ENCODE measurements at regions not wholly inside any gene's neighbourhood (a gene's known extent, or its start where the extent isn't known, plus 50 kb on each side); places are given as distances from the start of the nearest gene placed in this dataset.

DNA sequence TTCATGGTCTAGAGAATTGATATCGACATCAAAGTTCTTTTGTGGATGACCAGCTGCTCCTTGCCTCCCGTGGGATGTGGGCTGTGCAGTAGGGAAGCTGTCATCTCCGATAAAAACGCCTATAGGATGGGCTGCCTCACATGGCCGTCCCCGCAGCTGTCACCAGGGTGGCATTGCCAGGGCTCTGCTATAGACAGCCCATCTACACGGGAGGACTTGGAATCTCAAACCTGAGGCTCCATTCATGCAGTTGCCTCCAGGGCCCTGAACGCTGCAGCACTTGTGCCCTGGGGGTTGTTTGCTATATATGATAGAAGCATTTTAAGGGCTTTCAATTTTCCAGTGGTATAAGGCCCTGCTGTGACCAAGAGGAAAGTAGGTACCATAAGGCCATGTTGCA lies 183.1 kb downstream of the MYCN start:
- Mint-ChIP-seq H3K36me3 (ENCODE audit: low read depth) (no peaks in the 10 kb centered on the region), H3K9me3 (peaks cover 1% of the 10 kb centered on the region), H3K27me3 (ENCODE audit: low read depth) (no peaks in the 10 kb centered on the region), H3K27ac (no peak overlapping the region), H3K4me1 (ENCODE audit: low read depth) (no peaks in the 10 kb centered on the region), H3K4me3 (no peak overlapping the region)
- CTCF ChIA-PET: no interaction called here
- DNase-seq: no peak
- intact Hi-C loops (cut with micrococcal nuclease): no loop called here

DNA sequence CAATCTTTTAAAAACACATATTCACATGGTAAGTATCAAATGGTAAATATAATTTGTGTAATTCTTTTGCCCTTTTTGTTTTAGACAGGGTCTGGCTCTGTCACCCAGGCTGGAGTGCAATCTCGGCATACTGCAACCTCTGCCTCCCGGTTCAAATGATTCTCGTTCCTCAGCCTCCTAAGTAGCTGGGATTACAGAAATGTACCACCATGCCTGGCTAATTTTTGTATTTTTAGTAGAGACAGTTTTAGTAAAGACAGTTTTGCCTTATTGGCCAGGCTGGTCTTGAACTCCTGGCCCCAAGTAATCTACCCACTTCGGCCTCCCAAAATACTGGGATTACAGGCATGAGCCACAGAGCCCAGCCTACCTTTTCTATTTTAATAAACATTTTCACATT lies 182.2 kb downstream of the MYCN start:
- Mint-ChIP-seq H3K27ac (no peak overlapping the region), H3K36me3 (ENCODE audit: low read depth) (no peaks in the 10 kb centered on the region), H3K9me3 (peaks cover 1% of the 10 kb centered on the region), H3K4me1 (ENCODE audit: low read depth) (no peaks in the 10 kb centered on the region), H3K27me3 (ENCODE audit: low read depth) (no peaks in the 10 kb centered on the region), H3K4me3 (no peak overlapping the region)
- no peak for DNase-seq
- intact Hi-C loops (cut with micrococcal nuclease): no loop called here
- CTCF ChIA-PET: no interaction called here

DNA sequence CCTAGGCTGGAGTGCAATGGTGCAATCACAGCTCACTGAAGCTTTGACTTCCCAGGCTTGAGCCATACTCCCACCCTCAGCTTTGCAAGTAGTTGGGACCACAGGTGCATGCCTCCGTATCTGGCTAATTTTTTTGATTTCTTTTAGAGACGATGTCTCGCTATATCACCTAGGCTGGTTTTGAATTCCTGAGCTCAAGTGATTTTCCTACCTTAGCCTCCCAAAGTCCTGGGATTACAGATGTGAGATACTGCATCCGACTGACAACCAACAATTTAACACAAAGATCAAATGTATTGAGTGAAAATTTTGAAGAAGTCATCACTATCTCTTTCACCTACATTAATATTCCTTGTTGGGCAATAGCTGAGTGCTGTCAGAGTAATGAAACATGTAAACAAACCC lies 181.6 kb downstream of the MYCN start:
- DNase-seq: no peak
- Mint-ChIP-seq H3K27ac (no peak overlapping the region), H3K4me1 (ENCODE audit: low read depth) (no peaks in the 10 kb centered on the region), H3K36me3 (ENCODE audit: low read depth) (no peaks in the 10 kb centered on the region), H3K9me3 (peaks cover 1% of the 10 kb centered on the region), H3K27me3 (ENCODE audit: low read depth) (no peaks in the 10 kb centered on the region), H3K4me3 (no peak overlapping the region)
- CTCF ChIA-PET: no interaction called here
- intact Hi-C loops (cut with micrococcal nuclease): no loop called here

DNA sequence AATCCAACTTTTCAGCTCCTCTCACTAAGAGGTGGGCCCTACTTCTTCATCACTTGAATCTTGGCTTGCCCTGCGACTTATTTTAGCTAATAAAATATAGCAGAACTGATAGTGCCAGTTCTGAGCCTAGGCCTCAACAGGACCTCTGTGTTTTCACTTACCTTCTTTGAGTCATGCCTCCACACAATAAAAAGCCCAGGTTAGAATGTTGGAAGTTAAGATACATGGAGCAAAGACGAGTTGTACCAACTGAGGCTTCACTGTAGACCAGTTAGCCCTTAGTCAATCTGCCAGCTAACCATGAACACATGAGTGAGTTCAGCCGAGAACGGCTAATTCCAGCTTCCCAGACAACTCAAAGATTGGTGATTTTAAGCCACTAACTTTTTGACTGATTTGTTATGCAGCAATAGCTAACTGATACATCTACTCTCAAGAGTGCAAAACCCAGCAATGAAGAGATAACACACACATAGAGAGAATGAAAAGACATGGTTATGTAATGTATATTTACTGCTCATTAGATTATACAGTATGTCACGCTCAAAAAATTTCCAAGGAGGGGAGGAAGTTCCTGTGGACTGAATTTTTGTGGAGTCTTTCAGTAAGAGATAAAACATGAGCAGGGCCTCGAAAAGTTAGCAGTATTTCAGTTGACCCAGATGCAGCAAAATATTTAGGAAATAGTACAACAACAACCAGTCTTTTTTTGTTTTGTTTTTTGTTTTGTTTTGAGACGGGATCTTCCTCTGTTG lies 181.1 kb downstream of the MYCN start:
- H3K27ac Mint-ChIP-seq: no peak overlapping the region
- H3K4me3 Mint-ChIP-seq: no peak overlapping the region
- H3K4me1 Mint-ChIP-seq (ENCODE audit: low read depth): no peaks in the 10 kb centered on the region
- peaks cover 1% of the 10 kb centered on the region for H3K9me3 Mint-ChIP-seq
- H3K36me3 Mint-ChIP-seq (ENCODE audit: low read depth): no peaks in the 10 kb centered on the region
- intact Hi-C loops (cut with micrococcal nuclease): no loop called here
- no peak for DNase-seq
- no peaks in the 10 kb centered on the region for H3K27me3 Mint-ChIP-seq (ENCODE audit: low read depth)
- CTCF ChIA-PET: no interaction called here

DNA sequence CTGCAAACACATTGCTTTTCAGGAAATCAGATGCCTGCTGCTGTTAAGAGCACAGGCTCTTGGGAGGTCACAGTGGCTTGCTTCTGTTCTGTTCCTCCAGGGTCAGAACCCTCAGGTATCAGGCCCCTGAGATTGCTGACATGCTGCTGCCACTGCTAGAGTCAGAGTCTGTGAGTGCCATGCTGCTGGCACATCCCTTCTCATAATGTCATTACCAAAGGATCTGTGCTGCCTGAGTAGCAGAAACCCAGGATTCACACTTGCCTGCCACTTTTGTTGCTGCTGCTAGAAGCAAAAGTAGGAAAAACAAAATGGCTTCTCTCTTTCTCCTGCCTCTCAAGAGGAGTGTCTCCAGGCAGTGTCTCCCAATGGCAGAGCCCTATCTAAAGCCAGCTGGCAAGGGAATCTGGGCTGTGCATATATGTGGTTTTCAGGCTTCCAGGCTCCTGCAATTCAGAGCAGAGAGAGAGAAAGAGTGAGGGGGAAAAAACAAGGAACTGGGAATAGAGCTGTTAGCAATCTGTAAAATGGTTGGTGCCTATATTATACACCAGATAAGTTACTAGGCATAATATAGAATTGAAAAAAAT lies 180.3 kb downstream of the MYCN start:
- intact Hi-C loops (cut with micrococcal nuclease): no loop called here
- DNase-seq: no peak
- Mint-ChIP-seq H3K4me3 (no peak overlapping the region), H3K36me3 (ENCODE audit: low read depth) (no peaks in the 10 kb centered on the region), H3K27me3 (ENCODE audit: low read depth) (no peaks in the 10 kb centered on the region), H3K9me3 (peaks cover 1% of the 10 kb centered on the region), H3K27ac (no peak overlapping the region), H3K4me1 (ENCODE audit: low read depth) (no peaks in the 10 kb centered on the region)
- CTCF ChIA-PET: interaction anchor here (0.7 kb wide), 1 partner anchor 478 kb away, joined by 3 read pairs; no protein-coding TSS in a partner anchor

DNA sequence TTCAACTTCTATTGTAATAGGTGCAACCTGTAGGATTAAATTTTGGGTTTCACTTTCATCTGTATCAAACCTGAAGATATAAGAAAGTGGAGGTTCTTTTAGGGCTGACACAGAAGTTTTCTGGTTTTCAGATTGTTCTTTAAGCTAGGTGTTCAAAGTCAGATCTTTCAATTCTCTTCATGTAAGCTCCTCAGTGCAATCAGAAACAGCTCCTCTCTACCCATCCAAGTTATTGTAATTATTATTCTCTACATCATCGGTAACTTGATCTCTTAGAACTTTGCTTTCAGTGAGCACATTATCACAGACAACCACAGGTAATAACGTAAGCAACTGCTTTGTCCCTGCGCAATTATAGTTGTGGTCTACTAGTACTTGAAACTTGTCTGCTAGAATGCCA lies 179.4 kb downstream of the MYCN start:
- Mint-ChIP-seq H3K36me3 (ENCODE audit: low read depth) (no peaks in the 10 kb centered on the region), H3K4me1 (ENCODE audit: low read depth) (no peaks in the 10 kb centered on the region), H3K27me3 (ENCODE audit: low read depth) (no peaks in the 10 kb centered on the region), H3K9me3 (peaks cover 1% of the 10 kb centered on the region), H3K27ac (no peak overlapping the region), H3K4me3 (no peak overlapping the region)
- CTCF ChIA-PET: interaction anchor here (0.7 kb wide), 1 partner anchor 477 kb away, joined by 3 read pairs; no protein-coding TSS in a partner anchor
- DNase-seq: no peak
- intact Hi-C loops (cut with micrococcal nuclease): no loop called here

DNA sequence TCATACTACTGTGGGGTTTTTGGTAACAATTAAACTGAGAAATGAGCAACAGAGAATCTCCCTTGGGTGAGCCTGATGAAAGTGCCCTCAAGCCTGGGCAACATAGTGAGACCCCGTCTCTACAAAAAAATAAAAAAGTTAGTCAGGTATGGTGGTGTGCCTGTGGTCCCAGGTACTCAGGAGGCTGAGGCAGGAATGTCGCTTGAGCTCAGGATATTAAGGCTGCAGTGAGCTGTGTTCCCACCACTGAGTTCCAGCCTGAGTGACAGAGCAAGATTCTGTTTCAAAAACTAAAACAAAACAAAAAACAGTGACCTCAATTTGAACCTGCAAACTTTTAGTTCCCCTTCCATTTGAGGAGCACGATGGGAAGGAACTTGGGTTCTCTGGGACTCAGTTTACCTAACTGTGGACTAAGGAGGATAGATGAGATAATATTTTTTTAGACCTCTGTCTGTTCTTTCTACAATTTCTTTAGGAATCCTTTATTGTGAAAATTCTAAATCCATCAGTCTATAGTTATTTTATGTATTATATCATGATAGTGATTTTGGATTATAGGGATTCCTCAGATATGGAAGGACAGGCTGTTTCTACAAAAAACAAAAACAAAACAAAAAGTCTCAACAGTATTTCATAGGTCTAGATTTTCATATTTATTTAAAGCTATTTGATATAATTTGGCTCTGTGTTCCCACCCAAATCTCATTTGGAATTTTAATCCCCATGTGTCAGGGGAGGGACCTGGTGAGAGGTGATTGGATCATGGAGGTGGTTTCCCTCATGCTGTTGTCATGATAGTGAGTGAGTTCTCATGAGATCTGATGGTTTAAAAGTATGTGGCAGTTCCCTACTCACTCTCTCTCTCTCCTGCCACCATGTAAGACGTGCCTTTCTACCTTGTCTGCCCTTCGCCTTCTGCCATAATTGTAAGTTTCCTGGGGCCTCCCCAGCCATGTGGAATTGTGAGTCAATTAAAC lies 178.6 kb downstream of the MYCN start:
- no peak overlapping the region for H3K4me3 Mint-ChIP-seq

DNA sequence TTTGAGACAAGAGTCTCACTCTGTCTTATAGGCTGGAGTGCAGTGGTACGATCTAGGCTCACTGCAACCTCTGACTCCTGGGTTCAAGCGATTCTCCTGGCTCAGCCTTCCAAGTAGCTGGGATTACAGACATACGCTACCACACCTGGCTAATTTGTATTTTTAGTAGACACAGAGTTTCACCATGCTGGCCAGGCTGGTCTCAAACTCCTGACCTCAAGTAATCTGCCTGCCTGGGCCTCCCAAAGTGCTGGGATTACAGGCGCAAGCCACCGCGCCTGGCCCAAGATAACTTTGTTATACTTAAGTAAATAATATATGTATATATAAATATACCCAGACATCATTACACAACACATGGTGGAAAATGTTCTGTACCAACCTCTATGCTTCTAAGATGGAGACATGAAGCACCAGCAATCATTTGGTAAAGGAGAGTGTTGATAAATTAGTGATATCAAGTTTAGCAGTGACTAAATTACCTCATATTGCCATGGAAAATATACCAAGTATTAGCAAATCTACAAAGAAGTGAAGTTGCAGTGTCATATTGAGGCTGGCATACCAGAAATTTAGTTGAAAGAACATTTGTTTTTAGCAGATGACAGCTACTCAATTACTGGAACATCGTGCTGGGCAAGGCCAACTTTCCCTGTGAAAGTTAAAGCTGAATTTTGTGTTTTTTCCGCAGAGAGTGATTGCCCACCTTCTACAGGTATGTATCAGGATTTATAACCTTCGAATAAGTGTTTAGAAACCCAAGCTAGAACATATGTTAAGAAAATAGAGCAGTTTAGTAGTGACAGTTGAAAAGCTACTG lies 177.7 kb downstream of the MYCN start:
- H3K9me3 Mint-ChIP-seq: peaks cover 1% of the 10 kb centered on the region
- no peak overlapping the region for H3K27ac Mint-ChIP-seq
- H3K4me3 Mint-ChIP-seq: no peak overlapping the region
- no peaks in the 10 kb centered on the region for H3K4me1 Mint-ChIP-seq (ENCODE audit: low read depth)
- no peak for DNase-seq
- intact Hi-C loops (cut with micrococcal nuclease): no loop called here
- CTCF ChIA-PET: interaction anchor here (0.7 kb wide), 1 partner anchor 174 kb away, joined by 3 read pairs; no protein-coding TSS in a partner anchor
- no peaks in the 10 kb centered on the region for H3K27me3 Mint-ChIP-seq (ENCODE audit: low read depth)
- H3K36me3 Mint-ChIP-seq (ENCODE audit: low read depth): no peaks in the 10 kb centered on the region

More for the DNA sequence above, 178.6 kb downstream of the MYCN start:
- intact Hi-C loops (cut with micrococcal nuclease): no loop called here
- no peak for DNase-seq
- H3K27me3 Mint-ChIP-seq (ENCODE audit: low read depth): no peaks in the 10 kb centered on the region
- no peak overlapping the region for H3K27ac Mint-ChIP-seq
- H3K36me3 Mint-ChIP-seq (ENCODE audit: low read depth): no peaks in the 10 kb centered on the region
- peaks cover 1% of the 10 kb centered on the region for H3K9me3 Mint-ChIP-seq
- CTCF ChIA-PET: no interaction called here
- no peaks in the 10 kb centered on the region for H3K4me1 Mint-ChIP-seq (ENCODE audit: low read depth)

DNA sequence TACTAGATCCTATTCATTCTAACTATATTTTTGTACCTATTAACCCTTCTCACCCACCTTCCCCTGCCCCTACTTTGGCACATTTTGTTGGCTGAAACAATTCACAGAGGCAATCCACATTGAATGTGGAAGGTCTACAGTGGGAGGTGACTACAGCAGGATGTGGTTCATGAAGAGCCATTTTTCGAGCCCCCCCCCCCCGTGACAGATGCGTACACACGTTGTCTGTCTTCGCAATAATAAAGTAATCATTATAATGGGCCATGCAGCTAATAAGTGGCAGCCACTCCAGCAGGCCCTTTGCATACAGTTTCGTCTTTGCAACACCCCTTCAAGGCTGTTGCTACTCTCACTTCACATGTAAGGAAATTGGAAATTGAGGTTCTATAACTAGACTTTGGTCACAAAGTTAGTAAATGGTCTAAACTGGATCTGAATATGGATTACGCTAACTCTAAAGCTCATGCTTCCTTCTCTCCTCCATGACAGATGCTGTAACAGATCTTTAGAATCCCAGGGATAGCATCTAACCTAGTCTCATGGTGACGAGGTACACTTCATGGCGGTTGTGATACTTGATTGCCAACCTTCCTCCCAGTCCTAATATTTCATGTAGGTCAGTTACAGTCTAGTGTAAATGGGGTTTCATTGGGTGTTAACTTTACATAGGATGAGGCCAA lies 176.8 kb downstream of the MYCN start:
- Mint-ChIP-seq H3K27ac (no peak overlapping the region), H3K27me3 (ENCODE audit: low read depth) (no peaks in the 10 kb centered on the region), H3K4me1 (ENCODE audit: low read depth) (no peaks in the 10 kb centered on the region), H3K9me3 (peaks cover 1% of the 10 kb centered on the region), H3K36me3 (ENCODE audit: low read depth) (no peaks in the 10 kb centered on the region), H3K4me3 (no peak overlapping the region)
- intact Hi-C loops (cut with micrococcal nuclease): no loop called here
- CTCF ChIA-PET: no interaction called here
- DNase-seq: no peak

DNA sequence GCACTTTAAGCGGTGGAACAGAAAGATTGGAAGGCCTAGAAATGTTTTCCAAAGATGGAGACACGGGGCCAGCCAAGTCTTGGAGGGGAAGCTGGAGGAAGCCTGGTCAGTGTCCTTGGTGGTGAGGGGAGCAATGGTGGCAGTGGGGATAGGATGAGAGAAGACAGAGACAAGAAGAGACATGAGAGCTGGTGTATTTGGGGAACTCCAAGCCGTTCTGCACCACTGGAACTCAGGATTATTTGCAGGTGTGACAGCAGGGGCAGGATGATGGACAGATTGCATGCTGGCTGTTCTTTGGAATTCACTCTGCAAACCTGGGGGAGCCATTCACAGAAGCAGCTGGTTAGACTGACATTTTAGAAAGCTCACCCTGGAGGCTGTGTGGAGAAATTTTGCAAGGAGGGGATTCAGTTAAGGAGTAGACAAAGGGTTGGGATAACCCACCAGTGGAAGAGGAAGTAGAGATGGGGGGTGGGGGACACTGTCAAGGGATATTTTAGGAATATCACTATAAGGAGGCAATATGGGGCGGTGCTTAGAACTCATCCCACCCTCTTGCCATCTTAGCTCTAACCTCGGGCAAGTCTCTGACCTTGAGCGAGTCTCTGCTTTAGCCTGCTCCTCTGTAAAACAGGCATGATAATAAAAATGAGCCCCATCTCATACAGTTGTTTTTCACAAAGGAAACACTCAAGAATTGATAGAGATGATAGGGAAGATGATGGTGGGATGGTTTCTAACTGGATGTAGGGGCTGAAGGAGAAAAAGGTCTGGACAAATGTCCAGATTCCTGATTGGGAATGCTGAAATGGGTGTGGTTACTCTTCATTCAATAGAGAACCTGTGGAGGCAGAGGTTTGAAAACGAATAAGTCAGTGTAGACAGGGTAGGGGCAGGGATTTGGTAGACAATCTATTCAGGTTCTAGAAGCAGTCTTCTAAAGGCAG lies 175.8 kb downstream of the MYCN start:
- H3K9me3 Mint-ChIP-seq: no peaks in the 10 kb centered on the region
- no peaks in the 10 kb centered on the region for H3K36me3 Mint-ChIP-seq (ENCODE audit: low read depth)

DNA sequence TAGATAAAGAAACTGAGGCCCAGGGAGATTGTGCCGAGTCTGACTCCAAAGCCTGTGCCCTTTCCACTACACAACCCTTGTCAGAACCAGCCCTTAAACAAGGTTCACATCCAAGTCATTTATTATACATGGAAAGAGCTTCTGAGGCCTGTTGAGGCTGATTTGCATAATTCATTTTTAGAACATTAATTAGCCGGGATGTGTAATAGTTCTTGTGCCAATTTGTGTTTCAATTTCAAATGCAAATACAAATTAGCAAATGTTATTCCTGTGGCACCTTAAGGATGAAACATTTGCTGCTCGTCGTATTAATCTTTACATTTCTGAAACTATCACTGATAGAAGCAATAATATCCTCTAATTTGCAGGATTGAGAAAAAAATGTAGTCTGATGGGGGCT lies 174.9 kb downstream of the MYCN start:
- CTCF ChIA-PET: no interaction called here
- intact Hi-C loops (cut with micrococcal nuclease): no loop called here
- Mint-ChIP-seq H3K27me3 (ENCODE audit: low read depth) (no peaks in the 10 kb centered on the region), H3K4me3 (no peak overlapping the region), H3K36me3 (ENCODE audit: low read depth) (no peaks in the 10 kb centered on the region), H3K9me3 (no peaks in the 10 kb centered on the region), H3K27ac (no peak overlapping the region), H3K4me1 (ENCODE audit: low read depth) (no peaks in the 10 kb centered on the region)
- no peak for DNase-seq

More for the DNA sequence above, 175.8 kb downstream of the MYCN start:
- Mint-ChIP-seq H3K4me3 (no peak overlapping the region), H3K27me3 (ENCODE audit: low read depth) (no peaks in the 10 kb centered on the region), H3K27ac (no peak overlapping the region), H3K4me1 (ENCODE audit: low read depth) (no peaks in the 10 kb centered on the region)
- no peak for DNase-seq
- intact Hi-C loops (cut with micrococcal nuclease): no loop called here
- CTCF ChIA-PET: no interaction called here

Data from activated naive CD4-positive, alpha-beta T cell treated with anti-CD3 and anti-CD28 coated beads for 36 hours (primary cell).